ENCODE measurements at regions not wholly inside any gene's neighbourhood (a gene's known extent, or its start where the extent isn't known, plus 50 kb on each side); places are given as distances from the start of the nearest gene placed in this dataset. TPM values are rescaled to one million over a fixed set of nuclear protein-coding genes. Genes with fewer than 3 reads are reported as not detected.
"Not testable (repeated sequence)": the region's sequence is repeated elsewhere in the genome, so short reads cannot be mapped to it uniquely, and the experiment has no call there.

DNA sequence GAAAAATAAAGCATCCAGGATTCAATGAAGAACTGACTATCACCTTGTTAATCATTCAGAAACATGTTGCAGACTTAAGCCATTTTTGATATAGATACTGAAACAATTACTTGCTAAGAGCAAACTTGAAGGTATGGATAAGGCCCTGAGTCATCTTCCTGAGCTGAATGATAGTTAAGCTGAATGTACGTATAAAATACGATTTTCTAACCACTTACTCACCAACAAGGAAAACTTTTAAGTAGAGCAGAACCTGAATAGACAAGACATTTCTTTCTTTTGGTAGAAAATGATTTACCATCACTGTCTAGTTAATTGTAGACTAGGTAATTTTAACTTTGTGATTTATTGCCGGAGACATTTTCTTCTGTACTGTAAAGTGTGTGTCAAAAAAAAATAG lies 261.2 kb downstream of the RTP5 start:
- H3K4me1 ChIP-seq (ENCODE audit: insufficient read depth, low read length, poor library complexity, severe bottlenecking); H3K36me3 ChIP-seq (ENCODE audit: insufficient read depth, low read length); H3K4me3 ChIP-seq (ENCODE audit: low read depth, low read length, poor library complexity, severe bottlenecking); H3K9me2 ChIP-seq (ENCODE audit: insufficient read depth, low read length); H3K27ac ChIP-seq (ENCODE audit: low read depth, low read length, poor library complexity, severe bottlenecking); intact Hi-C loops (cut with micrococcal nuclease; ENCODE audit: unreplicated experiment); CTCF ChIA-PET (ENCODE audit: unreplicated experiment); H2AFZ ChIP-seq (ENCODE audit: low read length); H3K79me2 ChIP-seq (ENCODE audit: insufficient read depth, low read depth, low read length); H3K4me2 ChIP-seq (ENCODE audit: low read length); DNase-seq (ENCODE audit: low spot score); BruUV-seq (replicated peaks); H4K20me1 ChIP-seq (ENCODE audit: insufficient read depth, low read length); H3K9me3 ChIP-seq (ENCODE audit: low read length); POLR2A ChIA-PET: not testable (repeated sequence)

DNA sequence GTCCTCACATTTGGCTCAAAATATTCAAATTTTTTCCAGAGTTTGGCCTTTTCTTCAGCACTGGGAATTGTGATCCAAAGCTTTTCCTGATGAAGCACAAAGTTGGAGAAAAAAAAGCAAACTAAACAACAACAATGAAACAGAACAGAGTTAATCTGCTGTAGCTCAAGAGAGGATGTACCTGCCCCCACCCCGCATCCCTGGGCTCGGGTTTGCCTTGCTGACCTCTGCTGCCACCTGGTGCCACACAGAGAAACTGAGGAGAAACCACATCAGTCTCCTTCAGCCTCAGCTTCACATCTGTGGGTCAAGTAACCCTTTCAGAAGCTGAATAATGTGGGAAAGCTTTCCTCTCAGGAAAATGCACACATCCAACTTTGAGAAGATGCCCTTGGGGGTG lies 290.4 kb downstream of the RTP5 start:
- POLR2A ChIA-PET; intact Hi-C loops (cut with micrococcal nuclease; ENCODE audit: unreplicated experiment); BruUV-seq (replicated peaks): not testable (repeated sequence)

DNA sequence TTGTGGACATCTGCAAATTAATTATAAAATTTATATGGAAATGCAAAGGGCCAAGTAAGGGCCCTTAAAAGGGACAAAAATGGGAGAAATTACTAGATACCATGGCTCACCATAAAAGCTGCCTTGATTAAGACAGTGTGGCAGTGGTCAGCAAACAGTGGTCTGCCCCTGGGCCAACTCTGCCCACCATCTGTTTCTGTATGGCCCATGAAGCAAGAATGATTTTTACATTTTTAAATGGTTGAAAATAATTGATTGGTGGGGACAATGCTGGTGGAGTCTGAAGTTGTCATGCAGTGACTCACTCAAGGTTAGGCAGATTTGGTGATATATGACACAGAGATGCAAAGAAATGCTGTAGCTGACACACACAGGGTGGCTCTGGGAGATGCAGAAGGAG lies 295.6 kb downstream of the RTP5 start:
- H3K9me2 ChIP-seq (ENCODE audit: insufficient read depth, low read length); H3K4me2 ChIP-seq (ENCODE audit: low read length); H3K36me3 ChIP-seq (ENCODE audit: insufficient read depth, low read length); H2AFZ ChIP-seq (ENCODE audit: low read length); H3K4me3 ChIP-seq (ENCODE audit: low read depth, low read length, poor library complexity, severe bottlenecking); intact Hi-C loops (cut with micrococcal nuclease; ENCODE audit: unreplicated experiment); DNase-seq (ENCODE audit: low spot score); H3K9me3 ChIP-seq (ENCODE audit: low read length); POLR2A ChIA-PET; CTCF ChIA-PET (ENCODE audit: unreplicated experiment); H3K79me2 ChIP-seq (ENCODE audit: insufficient read depth, low read depth, low read length); H3K4me1 ChIP-seq (ENCODE audit: insufficient read depth, low read length, poor library complexity, severe bottlenecking); BruUV-seq (replicated peaks); H3K27ac ChIP-seq (ENCODE audit: low read depth, low read length, poor library complexity, severe bottlenecking); H4K20me1 ChIP-seq (ENCODE audit: insufficient read depth, low read length): not testable (repeated sequence)

More for the DNA sequence above, 290.4 kb downstream of the RTP5 start:
- H4K20me1 ChIP-seq (ENCODE audit: insufficient read depth, low read length); H2AFZ ChIP-seq (ENCODE audit: low read length); H3K27ac ChIP-seq (ENCODE audit: low read depth, low read length, poor library complexity, severe bottlenecking); H3K4me1 ChIP-seq (ENCODE audit: insufficient read depth, low read length, poor library complexity, severe bottlenecking); H3K4me2 ChIP-seq (ENCODE audit: low read length); CTCF ChIA-PET (ENCODE audit: unreplicated experiment); H3K79me2 ChIP-seq (ENCODE audit: insufficient read depth, low read depth, low read length); H3K9me3 ChIP-seq (ENCODE audit: low read length); H3K36me3 ChIP-seq (ENCODE audit: insufficient read depth, low read length); H3K9me2 ChIP-seq (ENCODE audit: insufficient read depth, low read length); DNase-seq (ENCODE audit: low spot score); H3K4me3 ChIP-seq (ENCODE audit: low read depth, low read length, poor library complexity, severe bottlenecking): not testable (repeated sequence)

DNA sequence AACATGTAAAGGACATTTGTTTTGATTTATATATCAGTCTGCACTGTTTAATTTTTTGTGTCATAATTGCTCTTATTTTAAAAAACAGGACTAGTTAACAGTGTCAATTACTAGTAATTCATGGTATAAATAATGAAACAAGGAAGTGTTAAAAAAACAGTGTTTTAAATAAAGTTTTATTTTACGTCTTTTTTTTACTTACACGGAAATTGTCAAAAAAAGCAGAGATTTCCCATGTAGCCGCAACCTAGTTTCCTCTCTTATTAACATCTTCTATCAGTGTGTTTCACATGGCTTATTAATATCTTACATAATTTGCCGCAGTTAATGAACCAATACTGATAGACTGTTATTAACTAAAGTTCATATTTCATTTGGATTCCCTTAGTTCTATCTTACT lies 301.8 kb downstream of the RTP5 start:
- H3K4me1 ChIP-seq (ENCODE audit: insufficient read depth, low read length, poor library complexity, severe bottlenecking); DNase-seq (ENCODE audit: low spot score); H3K36me3 ChIP-seq (ENCODE audit: insufficient read depth, low read length); H3K79me2 ChIP-seq (ENCODE audit: insufficient read depth, low read depth, low read length); H3K4me3 ChIP-seq (ENCODE audit: low read depth, low read length, poor library complexity, severe bottlenecking); H3K9me3 ChIP-seq (ENCODE audit: low read length); H2AFZ ChIP-seq (ENCODE audit: low read length); POLR2A ChIA-PET; intact Hi-C loops (cut with micrococcal nuclease; ENCODE audit: unreplicated experiment); H3K9me2 ChIP-seq (ENCODE audit: insufficient read depth, low read length); H3K27ac ChIP-seq (ENCODE audit: low read depth, low read length, poor library complexity, severe bottlenecking); CTCF ChIA-PET (ENCODE audit: unreplicated experiment); H3K4me2 ChIP-seq (ENCODE audit: low read length); H4K20me1 ChIP-seq (ENCODE audit: insufficient read depth, low read length); BruUV-seq (replicated peaks): not testable (repeated sequence)

Small RNA genes in the stretch of these regions (small RNA-seq; reads per million reads assigned to genes)
- gene CICP10 = not detected
- gene SEPT14P2 = not detected
